Endothelial cell of umbilical vein (primary cell): ENCODE measurements at regions not wholly inside any gene's neighbourhood (a gene's known extent, or its start where the extent isn't known, plus 50 kb on each side); places are given as distances from the start of the nearest gene placed in this dataset.

Source experiments
- CTCF ChIP-seq, 2 donors: IDR thresholded peaks; 1 replicate in 1 of 2; 2 replicates in 1 of 2; pipeline ENCODE4 v1.5.1; 2011; ENCODE audit warnings: low read length in 2 of 2, mild to moderate bottlenecking in 2 of 2, moderate library complexity in 2 of 2, control low read depth in 1 of 2, inconsistent platforms in 1 of 2, low read depth in 1 of 2; ENCODE audit not compliant: insufficient read depth in 1 of 2; ENCODE audit errors: extremely low read depth in 1 of 2
- EZH2 ChIP-seq: IDR thresholded peaks from 2 replicates; pipeline ENCODE4 v1.6.1; 2012; ENCODE audit warnings: borderline replicate concordance, low read depth, mild to moderate bottlenecking, moderate library complexity, low read length, inconsistent platforms; ENCODE audit not compliant: severe bottlenecking
- GATA2 ChIP-seq: IDR thresholded peaks from 2 replicates; pipeline ENCODE4 v1.7.0; 2011; ENCODE audit warnings: low read depth, mild to moderate bottlenecking, moderate library complexity, mixed read lengths, low read length; ENCODE audit not compliant: insufficient read length, insufficient read depth
- JUN ChIP-seq: IDR thresholded peaks from 2 replicates; pipeline ENCODE4 v1.6.1; 2011; ENCODE audit warnings: borderline replicate concordance, low read depth; ENCODE audit not compliant: insufficient read length, insufficient read depth
- MAX ChIP-seq: IDR thresholded peaks from 2 replicates; pipeline ENCODE4 v1.6.1; 2011; ENCODE audit not compliant: insufficient read depth, insufficient read length
- MYC ChIP-seq: IDR thresholded peaks from one replicate; pipeline ENCODE4 v1.6.1; 2011; ENCODE audit warnings: mild to moderate bottlenecking, low read depth, low read length
- POLR2A ChIP-seq: IDR thresholded peaks from 2 replicates; pipeline ENCODE4 v1.6.1; 2012; ENCODE audit warnings: low read depth, mild to moderate bottlenecking, control low read depth, low read length
- POLR2AphosphoS5 ChIP-seq: IDR thresholded peaks from 2 replicates; pipeline ENCODE4 v1.6.1; 2012; ENCODE audit warnings: low read depth, mild to moderate bottlenecking, control low read depth, low read length, moderate library complexity; ENCODE audit not compliant: insufficient read depth

- TF ChIP-seq EZH2 = no peak
- TF ChIP-seq CTCF (IDR thresholded peaks at IDR 0.05; ENCODE audit: extremely low read depth in 1 of 2, insufficient read depth in 1 of 2, low read depth in 1 of 2, low read length in 2 of 2) = no peak
- TF ChIP-seq POLR2A = no peak
- no peak for TF ChIP-seq MAX
- no peak for TF ChIP-seq MYC
- no peak for TF ChIP-seq POLR2AphosphoS5
- TF ChIP-seq GATA2 = no peak
- no peak for TF ChIP-seq JUN
Observed at GRCh38 chr1:232899268-232899667, 51.1 kb upstream of the NTPCR start.
